ENCODE measurements at regions not wholly inside any gene's neighbourhood (a gene's known extent, or its start where the extent isn't known, plus 50 kb on each side); places are given as distances from the start of the nearest gene placed in this dataset.

DNA sequence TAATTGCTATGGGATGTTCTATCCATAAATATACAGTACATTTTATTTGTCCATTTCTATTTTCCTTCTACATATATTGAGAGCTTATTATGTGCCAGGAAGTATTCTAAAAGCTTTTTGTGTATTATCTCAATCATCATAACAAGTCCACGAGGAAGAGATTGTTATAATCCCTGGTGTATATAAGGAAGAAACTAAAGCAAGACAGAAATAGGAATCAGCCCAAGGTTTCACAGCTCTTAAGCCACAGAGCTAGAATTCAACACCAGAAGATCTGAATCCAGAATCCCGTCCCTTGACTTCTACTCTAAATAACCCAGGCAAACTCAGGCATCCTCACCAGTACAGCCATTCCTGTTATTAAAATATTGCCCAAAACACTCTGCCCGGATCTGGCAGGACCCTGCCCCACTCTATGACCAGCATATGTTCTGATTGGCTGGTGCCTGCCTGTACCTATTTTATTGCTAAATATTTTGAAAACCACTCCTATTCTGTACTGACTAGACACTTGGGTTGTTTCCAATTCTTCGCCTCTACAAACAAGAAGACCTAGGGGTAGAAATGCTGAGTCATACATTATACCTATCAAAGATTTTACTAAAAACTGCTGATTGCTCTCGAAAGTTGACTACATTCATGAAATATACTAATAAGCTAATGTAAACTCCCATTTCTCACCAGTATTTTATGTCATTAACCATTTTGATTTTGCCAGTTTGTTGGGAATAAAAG lies 297.4 kb downstream of the ENC1 start:
- DNase-seq (ENCODE audit: low spot score): no peak

DNA sequence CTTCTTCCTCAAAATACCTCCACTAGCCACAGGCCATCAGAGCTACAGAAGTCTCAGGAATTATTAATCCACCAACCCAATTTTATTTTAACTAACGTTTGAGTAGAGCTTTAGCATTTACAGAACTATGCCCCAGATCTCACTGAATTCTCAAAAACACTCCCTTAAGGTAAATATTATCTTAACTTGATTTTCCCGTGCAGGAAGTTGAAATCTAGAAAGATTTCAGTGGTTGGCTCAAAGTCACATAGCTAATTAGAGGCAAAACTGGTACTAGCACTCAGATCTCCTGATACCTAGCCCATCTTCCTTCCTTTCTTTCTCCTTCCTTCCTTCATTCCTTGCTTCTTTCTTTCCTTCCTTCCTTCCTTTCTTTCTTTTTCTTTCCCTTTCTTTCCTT lies 298.3 kb downstream of the ENC1 start:
- DNase-seq (ENCODE audit: low spot score): no peak

DNA sequence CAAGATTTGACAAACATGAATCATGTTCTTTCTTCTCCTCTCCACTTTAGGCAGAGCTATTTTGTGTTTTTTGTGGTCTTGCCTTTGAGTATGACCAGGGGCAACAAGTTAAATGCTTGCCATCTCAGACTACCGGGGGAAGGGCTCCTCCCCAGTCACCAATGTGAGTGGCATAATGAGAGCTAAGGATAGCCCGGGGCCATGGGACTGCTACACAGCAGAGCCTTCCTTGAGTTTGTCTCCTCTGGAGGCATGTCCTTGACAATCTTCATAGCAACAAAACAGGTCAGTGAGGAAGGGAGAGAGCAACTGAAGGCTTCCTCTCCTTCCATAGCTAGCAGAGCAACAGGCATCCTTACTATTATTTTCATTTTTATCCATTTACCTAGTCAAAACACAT lies 299.3 kb downstream of the ENC1 start:
- no peak for DNase-seq (ENCODE audit: low spot score)

DNA sequence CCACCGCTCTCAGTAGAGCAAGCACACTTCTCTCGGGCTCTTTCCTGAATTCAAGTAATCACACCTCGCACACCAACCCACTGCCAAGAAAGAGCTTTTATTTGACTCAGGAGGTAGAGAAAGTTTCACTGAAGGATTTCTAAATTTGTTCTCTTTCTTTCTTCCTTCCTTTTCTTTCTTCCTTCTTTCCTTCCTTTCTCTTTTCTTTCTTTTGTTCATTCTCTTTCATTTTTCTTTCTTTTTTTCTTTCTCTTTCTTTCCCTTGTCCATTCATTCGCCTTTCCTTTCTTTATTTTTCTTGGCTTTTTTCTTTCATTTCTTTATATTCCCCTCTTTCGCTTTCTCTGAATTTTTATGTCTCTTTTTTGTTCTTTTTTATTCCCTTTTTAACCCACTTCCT lies 300.1 kb downstream of the ENC1 start:
- DNase-seq (ENCODE audit: low spot score): no peak

DNA sequence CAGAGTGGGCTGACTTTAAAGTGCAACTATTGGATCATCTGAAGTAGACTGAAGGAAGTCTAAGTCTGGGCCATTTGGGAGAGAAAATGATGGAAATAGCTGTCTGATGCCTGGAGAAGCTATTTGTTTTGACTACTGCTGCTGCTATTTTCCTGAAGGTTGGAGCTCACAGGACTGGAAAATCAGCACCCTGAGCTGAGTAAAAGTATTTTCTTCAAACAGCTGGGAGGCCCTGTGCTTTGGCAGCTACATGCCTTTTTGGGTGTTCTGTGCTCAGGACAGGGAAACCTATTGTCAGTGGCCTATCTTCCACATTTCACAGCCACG lies 302.6 kb downstream of the ENC1 start:
- DNase-seq (ENCODE audit: low spot score): no peak

DNA sequence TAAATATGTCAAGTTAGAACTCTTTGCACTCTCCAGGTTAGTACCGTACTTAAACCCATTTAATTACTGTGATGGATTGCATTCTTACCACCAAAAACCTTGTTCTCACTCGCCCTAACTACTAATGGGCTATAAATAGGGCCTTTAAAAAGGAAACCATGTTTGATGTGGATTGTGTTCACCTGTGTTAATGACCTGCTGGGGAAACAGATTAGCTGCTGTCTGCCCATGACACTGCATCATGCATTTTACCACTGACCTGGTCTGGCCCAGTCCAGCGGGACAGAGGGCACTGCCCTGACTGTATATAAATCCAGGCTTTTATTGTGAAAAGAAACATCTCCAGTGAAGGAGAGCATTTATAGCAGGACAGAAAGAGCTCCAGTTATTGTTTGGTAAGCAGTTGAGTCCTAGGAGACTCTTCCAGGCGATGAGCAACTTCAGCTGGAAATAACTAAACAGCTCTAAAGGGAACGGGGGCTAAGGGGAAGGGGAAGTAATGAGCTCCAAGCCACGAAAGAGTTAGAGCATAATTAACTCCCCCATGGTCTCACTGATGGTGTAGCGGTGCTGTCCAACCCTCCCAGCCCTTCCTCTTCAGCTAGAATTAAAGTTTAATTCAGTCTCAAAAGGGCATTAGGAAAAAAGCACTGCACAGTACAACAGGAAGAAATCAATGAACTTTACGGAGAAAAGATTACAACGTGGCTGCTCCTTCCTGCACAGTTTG lies 303.1 kb downstream of the ENC1 start:
- no peak for DNase-seq (ENCODE audit: low spot score)

DNA sequence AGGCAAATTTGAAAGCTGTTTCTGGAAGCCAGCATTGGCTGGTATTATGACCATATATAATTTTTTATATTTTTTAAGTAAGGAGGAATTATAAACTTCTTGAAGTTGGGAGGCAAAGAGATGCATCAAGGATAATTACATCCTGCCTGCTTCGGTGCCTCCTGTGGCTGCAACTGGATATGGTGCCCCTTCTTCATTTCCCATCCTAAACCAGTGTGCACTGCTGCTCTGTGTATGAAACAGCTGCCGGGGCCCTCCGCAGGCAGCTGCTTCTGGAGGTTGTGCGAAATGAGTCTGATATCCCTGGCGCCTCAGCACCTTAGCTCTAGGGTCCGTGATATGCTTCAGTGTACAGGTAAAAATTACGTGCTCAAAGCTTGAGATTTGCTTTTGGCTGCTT lies 304.2 kb downstream of the ENC1 start:
- DNase-seq (ENCODE audit: low spot score): no peak

DNA sequence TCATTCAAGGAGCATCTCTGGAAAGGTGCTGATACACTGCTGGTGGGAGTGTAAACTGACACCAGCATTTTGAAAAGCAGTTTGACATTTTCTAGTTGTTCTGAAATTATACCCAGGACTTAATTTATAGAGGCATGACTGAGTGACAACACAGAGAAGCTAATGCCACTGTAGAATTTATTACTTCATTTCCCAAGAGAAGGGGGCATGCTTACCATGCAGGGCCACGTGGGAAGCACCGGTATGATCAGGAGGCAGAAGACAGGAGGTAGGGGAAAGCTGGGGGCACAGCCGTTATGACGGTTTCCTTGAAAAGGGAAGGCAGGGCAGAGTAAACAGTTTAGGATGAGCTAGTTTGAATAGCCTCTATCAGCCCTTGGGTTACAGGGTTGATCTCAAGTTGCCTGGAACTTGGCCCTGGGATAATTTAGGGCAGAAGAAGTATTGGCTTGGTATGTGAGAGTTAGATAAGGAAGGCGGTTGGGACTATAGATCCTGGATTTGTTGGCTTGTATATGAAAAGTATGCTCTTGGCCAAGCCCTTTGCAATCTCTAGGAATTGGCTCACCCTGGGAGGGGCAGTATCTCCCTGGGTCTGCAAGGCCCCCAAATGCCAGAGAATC lies 305.7 kb downstream of the ENC1 start:
- no peak for DNase-seq (ENCODE audit: low spot score)

DNA sequence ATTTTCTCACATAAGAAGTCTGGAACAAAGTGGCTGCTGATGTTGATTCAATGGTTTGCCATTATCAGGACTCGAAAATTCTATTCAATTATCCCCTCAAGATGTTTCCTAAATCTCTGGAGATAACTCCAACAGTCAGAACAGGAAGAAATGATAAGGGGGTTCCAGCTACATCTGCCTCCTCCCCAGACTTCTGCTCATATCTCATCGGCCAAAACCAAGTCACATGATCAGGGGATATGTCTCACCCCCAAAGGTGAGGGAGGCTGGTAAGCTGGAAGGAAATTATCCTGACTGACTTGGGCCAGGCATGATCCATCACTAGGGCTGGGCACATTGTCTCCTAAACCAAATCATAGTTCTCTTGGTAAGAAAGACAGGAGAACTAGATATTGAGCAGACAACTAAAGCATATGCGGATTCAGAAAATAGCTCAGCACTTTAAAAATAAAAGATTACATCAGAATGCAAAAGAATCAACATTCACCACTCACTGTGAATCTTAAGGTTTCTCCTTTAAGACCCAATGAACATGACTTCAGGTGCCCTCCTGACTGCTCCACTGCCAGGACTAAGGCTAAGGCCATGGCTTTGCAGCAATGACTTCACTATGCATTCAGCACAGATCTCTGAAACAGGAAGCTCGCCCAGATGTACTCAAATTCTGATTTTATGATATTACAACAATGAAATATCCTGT lies 306.3 kb downstream of the ENC1 start:
- no peak for DNase-seq (ENCODE audit: low spot score)

DNA sequence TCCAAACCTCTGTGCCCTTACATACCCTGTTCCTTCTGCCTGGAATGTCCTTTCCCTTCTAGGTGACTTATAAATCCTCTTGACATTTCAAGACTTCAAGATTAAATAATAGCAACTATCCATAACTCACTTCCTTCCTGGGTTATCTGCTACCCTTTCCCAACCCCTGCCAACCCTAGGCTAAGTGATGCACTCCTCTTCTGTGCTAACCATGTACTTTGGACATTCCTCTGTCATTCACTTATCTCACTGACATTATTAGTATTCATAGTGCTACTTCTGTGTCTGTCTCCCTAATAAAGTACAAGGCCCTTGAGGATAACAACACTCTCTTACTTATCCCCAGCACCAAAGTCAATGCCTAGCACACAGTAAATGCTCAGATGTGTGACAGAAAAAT lies 307.1 kb downstream of the ENC1 start:
- DNase-seq (ENCODE audit: low spot score): no peak

DNA sequence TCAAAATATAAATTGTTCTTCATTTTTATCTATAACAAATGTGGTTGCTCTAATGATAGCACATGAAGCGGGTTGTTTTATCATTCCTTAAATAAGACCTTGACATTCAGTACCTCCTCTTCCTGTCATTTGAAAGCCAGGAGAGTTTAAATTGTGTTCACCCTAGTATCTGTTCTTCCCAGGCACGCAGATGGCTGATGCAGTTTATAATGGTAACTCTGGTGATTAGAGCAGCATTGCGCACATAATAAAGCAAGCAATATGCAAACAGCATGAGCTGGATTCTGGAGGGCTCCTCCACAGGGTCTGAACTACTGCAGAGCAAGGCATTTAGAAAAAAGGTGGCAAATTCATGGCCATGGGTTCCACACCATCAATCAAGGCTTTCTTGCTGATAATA lies 307.8 kb downstream of the ENC1 start:
- no peak for DNase-seq (ENCODE audit: low spot score)

DNA sequence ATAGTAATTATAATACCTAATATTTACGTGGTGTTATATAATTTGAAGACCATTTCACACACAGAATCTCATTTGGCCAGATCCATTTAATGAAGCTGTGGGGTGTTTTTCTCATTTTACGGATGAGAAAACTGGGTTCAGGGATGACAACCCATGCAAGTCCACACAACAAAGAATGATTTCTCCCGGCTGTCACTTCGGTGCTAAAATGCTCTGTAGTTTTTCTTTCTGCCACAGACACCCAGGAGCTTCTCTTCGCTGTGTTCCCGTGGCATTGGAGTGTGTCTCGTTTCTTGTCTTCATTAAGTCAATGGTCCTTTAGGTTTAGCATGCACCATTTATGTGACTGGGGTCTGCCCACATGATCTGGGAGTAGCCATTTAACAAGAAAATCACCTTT lies 308.5 kb downstream of the ENC1 start:
- no peak for DNase-seq (ENCODE audit: low spot score)

DNA sequence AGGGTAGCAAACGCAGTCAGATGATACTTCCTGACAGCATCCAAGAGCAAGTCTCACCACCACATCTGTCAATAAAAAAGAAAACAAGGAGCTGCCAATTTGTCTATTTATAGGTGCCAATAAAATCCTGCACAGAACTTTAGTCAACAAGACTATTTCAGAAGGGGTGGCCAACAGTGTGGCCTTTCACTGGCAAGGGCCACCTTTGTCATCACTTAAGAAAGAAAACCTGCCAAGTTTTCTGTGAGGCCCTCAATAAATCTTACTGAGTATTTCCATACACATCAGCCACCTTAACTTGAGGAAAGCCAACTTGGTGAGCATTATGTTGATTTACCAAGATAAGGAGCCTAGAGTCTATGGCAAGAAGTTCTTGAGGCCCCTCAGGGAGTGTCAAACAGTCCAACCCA lies 312.3 kb downstream of the ENC1 start:
- no peak for DNase-seq (ENCODE audit: low spot score)

DNA sequence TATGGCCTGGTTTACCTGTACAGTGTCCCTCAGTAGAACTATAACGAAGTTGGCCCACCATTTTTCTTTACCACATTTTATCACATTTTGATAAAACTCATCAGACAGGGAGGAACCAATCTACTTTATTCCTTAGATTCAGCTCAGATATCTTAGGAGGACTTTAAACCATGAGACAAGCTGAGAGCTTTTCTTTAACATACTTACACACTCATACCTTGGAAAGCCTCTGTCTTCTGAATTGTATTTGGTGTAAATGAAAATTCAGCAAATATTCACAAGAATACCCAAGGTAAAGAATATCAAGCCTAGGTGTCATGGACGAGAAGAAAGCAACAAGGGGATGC lies 313.2 kb downstream of the ENC1 start:
- no peak for DNase-seq (ENCODE audit: low spot score)

DNA sequence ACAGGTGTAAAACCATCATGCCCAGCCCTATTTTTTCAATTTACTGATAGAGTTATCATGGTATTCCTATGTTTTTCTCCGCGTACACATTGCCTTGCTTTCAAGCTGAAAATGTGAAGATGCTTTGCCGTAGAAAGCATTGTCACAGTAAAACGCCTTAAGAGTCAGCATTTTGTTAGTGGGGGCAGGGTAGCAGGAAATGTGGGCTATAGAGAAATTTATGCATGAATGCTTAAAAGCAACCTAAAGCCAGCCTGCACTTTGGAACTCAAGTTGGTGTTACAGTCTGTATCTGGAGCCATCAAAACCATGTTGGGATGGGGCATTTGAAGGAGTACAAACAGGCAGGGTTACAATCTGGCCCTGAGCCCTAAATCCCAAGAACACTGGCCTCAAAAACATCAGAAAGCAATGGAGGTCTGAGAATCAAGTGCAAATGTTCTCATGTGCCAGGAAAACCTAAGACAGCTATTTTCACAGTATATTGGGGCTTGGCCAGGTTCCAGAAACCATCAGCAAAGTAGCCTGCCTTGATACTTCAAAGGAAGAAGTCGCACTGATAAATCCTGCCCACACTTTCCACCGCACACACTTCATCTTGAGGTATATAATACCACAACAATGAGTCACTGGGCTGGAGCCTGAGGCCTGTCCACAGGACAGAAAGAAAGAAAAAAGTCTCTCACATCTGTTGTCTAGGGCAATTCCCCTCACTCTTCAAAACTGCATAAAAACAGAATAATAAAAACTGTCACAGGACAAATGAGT lies 313.8 kb downstream of the ENC1 start:
- DNase-seq (ENCODE audit: low spot score): peak; percentile 65

DNA sequence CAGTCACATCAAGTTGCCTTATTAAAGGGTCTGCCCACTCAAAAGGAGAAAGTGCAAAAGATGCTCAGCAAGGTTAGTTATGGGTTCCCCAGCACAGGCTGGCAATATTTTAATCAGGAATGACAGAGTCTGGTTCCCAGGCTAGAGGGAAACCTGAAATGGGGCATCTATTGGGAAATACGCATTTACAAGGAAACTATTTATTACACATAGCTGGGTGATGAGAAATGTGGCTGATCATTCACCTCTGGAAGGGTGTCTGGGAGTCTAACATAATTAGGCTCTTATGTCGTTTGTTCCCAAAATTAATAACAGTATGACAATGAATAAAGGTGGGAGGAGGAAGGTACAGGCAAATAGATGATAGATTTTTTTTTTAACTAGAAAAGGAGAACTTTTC lies 314.7 kb downstream of the ENC1 start:
- DNase-seq (ENCODE audit: low spot score): no peak

DNA sequence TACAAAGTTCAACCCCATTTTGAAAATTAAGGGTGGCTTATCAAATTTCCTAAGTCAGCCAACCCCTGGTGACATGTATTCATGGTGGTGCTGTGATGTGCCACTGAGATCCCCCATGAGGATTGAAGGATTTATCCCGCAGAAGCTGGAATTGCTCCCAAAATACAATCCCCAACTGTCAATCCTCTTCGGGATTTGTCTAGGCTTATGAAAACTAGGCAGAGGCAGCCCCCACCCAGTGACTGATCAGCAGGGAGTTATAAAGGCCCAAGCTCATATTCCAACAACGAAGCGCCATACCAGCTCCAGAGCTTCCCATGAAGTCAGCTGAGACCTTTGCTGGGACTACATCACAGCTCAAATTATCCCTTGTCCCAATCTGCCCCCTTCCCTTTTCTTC lies 316.0 kb downstream of the ENC1 start:
- no peak for DNase-seq (ENCODE audit: low spot score)

DNA sequence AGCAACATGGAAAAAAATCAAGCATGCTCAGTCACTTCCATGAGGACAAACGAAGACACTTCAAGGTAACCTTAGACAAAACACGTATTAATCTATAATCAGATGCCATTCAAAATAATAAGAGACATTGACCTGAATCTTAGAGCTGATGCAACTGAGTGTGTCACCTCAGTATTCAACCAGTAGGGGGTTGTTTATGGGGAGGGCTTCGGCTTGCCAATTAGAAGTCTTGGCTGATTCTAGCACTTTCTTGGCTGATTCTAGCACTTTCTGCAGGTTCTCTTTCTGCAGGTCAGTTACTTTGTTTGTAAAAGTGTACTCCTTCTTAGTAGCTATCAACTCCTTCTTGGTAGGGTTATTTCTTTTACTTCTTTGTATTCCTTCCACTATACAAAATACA lies 317.6 kb downstream of the ENC1 start:
- no peak for DNase-seq (ENCODE audit: low spot score)

DNA sequence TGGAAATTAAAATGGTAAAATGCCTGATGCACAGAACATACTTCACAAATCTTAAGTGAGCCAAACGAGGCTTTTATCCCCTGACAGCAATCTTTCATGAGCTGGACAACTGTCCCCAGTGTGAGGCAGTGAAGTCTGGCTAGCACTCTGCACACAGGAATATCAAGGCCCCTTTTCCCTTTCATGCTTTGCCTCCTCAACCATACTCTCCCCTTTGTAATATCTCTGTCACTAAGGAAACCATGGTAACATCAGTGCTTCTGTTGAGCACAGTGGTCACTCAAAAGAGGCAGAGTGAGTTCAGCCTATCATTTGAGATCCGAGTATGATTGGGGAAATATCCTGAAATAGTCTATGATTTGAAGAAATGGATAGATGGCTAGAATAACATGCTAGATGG lies 318.3 kb downstream of the ENC1 start:
- DNase-seq (ENCODE audit: low spot score): no peak

DNA sequence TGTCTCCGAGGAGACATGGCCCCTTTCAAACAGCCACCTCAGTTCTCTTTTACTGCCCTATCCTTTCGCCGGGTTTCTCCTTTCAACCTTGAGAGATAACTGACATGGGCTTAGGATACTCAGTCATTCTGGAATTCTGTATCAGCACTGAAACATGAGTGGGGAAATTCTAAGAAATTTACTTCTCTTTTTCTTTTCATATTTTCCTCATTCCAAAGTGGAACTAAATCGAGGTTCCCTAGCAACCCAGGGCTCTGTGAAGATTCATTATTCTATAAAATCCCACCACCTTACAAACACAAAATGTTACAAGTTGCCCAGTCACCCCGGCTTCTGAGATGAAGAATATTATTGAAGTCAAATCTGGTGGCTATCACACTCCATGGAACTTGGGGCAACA lies 319.2 kb downstream of the ENC1 start:
- no peak for DNase-seq (ENCODE audit: low spot score)

DNA sequence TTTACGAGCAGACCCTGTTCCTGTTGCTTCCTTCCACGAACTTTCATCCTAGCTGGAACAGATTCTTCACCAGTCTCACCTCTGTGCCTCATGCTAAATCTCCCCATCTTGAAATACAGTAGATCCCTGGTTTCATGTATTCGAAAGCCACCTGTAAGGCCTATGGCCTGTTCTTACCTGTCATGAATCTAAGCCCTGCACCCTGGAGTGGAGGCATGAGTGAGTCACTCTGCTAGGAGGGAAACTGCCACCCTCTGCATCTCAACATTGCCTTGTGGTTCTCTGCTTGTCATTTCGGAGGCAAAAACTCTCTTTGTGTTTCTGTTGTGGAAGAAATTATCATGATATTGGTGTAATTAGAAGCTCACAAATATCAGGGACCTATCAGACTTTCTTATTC lies 320.0 kb downstream of the ENC1 start:
- DNase-seq (ENCODE audit: low spot score): no peak

DNA sequence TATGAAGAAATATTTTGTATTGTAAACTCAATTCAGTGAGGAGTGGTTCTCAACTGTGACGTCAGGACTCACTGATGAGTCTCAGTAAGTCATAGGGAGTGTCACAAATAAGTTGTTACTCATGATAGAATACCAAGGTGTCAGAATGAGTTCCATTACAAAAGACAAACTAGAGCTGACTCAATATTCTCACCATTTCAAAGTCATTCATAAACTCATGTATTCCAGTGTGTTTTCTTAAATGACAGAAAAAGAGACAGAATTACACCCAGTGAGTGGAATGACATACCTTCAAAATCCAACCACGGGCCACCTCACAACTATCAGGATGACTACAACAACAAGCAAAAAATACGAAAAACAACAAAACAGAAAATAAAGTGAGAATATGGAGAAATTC lies 321.5 kb downstream of the ENC1 start:
- no peak for DNase-seq (ENCODE audit: low spot score)

All from AG08396 (cell line).